Hepatocyte (in vitro differentiated cells): ENCODE measurements at regions not wholly inside any gene's neighbourhood (a gene's known extent, or its start where the extent isn't known, plus 50 kb on each side); places are given as distances from the start of the nearest gene placed in this dataset.

Experiments
- DNase-seq: peaks from one replicate; pipeline ENCODE4 v3.0.0-alpha.2; 2016; ENCODE audit warnings: low spot score
- H2AFZ ChIP-seq: fragments of 200-600 bp; sonication (generic); 2 replicates; pipeline ENCODE4 v1.6.0; 2016; ENCODE audit warnings: antibody characterized with exemption, mild to moderate bottlenecking
- H3K27ac ChIP-seq: fragments of 200-600 bp; sonication (generic); 2 replicates; pipeline ENCODE4 v1.5.1; 2016; ENCODE audit warnings: mild to moderate bottlenecking
- H3K27me3 ChIP-seq: fragments of 200-600 bp; sonication (generic); 2 replicates; pipeline ENCODE4 v1.6.1; 2016
- H3K36me3 ChIP-seq: fragments of 200-600 bp; sonication (generic); replicated peaks from 2 replicates; pipeline ENCODE4 v1.5.1; 2016; ENCODE audit warnings: low read depth; ENCODE audit not compliant: insufficient read depth
- H3K4me1 ChIP-seq: fragments of 200-600 bp; sonication (generic); 2 replicates; pipeline ENCODE4 v1.5.1; 2016; ENCODE audit warnings: mild to moderate bottlenecking, moderate library complexity; ENCODE audit not compliant: insufficient read depth
- H3K4me2 ChIP-seq: fragments of 200-600 bp; sonication (generic); 2 replicates; pipeline ENCODE4 v1.6.0; 2016
- H3K4me3 ChIP-seq: fragments of 200-600 bp; sonication (generic); 2 replicates; pipeline ENCODE4 v1.5.1; 2016; ENCODE audit warnings: mild to moderate bottlenecking
- H3K79me2 ChIP-seq: fragments of 200-600 bp; sonication (generic); 2 replicates; pipeline ENCODE4 v1.6.0; 2017; ENCODE audit warnings: mild to moderate bottlenecking
- H3K9me2 ChIP-seq: fragments of 200-600 bp; sonication (generic); replicated peaks from 2 replicates; pipeline ENCODE4 v1.6.0; 2017; ENCODE audit warnings: mild to moderate bottlenecking; ENCODE audit not compliant: insufficient read depth
- H3K9me3 ChIP-seq: fragments of 200-600 bp; sonication (generic); 2 replicates; pipeline ENCODE4 v1.5.1; 2016; ENCODE audit warnings: low read depth, mild to moderate bottlenecking
- H4K20me1 ChIP-seq: fragments of 200-600 bp; sonication (generic); 2 replicates; pipeline ENCODE4 v1.6.0; 2016; ENCODE audit warnings: mild to moderate bottlenecking; ENCODE audit not compliant: insufficient read depth, poor library complexity, severe bottlenecking
- EZH2 ChIP-seq: fragments of 200-600 bp; sonication (generic); IDR thresholded peaks from 2 replicates; pipeline ENCODE4 v1.6.1; 2016; ENCODE audit warnings: antibody characterized with exemption, mild to moderate bottlenecking, borderline replicate concordance
- EZH2phosphoT487 ChIP-seq: fragments of 200-600 bp; sonication (generic); IDR thresholded peaks from one replicate; pipeline ENCODE4 v1.6.1; 2018; ENCODE audit warnings: antibody characterized with exemption, mild to moderate bottlenecking, low read depth, moderate library complexity; ENCODE audit not compliant: unreplicated experiment, severe bottlenecking
- WGBS: methylation state at CpG from one replicate; pipeline ENCODE4 v1.1.6; 2016; ENCODE audit warnings: low lambda C conversion rate; ENCODE audit errors: missing lambda C conversion rate; 5-methylcytosine and 5-hydroxymethylcytosine counted together
- TF ChIP-seq, protein P1 (sequence below): fragments of 200-600 bp; sonication (generic); IDR thresholded peaks from 2 replicates; pipeline ENCODE4 v1.5.1; 2016; ENCODE audit warnings: antibody characterized with exemption, mild to moderate bottlenecking; ENCODE audit not compliant: poor library complexity

DNA sequence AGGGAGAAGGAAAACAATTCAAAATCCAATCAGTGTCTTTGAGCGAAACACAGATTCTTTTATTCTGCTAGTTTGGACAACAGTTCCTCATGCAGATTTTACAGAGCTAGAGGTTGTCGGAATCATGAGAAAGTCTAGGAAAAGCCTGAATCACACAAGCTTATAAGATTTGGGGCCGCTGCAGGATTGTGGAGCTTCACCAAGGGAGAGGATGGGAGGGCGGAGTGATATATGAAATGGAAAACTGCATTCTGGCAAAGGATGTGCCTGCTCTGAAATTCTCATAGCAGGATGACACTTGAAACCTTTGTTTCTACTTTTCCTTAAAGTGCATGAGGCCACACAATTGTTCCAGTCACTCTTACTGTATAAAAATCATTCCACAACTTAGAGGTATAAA, 134.3 kb downstream of the OR2K2 start:
- Histone ChIP-seq H4K20me1 (no peaks in the 10 kb centered on the region), H3K4me2 (no peak overlapping the region), H3K9me2 (no peaks in the 10 kb centered on the region), H2AFZ (no peak overlapping the region), H3K4me1 (no peaks in the 10 kb centered on the region), H3K27me3 (no peaks in the 10 kb centered on the region), H3K27ac (no peak overlapping the region), H3K79me2 (no peaks in the 10 kb centered on the region), H3K36me3 (no peaks in the 10 kb centered on the region), H3K4me3 (no peak overlapping the region), H3K9me3 (no peaks in the 10 kb centered on the region)
- TF ChIP-seq, protein P1, sequence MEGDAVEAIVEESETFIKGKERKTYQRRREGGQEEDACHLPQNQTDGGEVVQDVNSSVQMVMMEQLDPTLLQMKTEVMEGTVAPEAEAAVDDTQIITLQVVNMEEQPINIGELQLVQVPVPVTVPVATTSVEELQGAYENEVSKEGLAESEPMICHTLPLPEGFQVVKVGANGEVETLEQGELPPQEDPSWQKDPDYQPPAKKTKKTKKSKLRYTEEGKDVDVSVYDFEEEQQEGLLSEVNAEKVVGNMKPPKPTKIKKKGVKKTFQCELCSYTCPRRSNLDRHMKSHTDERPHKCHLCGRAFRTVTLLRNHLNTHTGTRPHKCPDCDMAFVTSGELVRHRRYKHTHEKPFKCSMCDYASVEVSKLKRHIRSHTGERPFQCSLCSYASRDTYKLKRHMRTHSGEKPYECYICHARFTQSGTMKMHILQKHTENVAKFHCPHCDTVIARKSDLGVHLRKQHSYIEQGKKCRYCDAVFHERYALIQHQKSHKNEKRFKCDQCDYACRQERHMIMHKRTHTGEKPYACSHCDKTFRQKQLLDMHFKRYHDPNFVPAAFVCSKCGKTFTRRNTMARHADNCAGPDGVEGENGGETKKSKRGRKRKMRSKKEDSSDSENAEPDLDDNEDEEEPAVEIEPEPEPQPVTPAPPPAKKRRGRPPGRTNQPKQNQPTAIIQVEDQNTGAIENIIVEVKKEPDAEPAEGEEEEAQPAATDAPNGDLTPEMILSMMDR, result no peak
- no peak for TF ChIP-seq EZH2phosphoT487
- TF ChIP-seq EZH2, result no peak
- WGBS, result 84% methylated on average over 4 of the region's 4 CpGs
- DNase-seq, result no peak

DNA sequence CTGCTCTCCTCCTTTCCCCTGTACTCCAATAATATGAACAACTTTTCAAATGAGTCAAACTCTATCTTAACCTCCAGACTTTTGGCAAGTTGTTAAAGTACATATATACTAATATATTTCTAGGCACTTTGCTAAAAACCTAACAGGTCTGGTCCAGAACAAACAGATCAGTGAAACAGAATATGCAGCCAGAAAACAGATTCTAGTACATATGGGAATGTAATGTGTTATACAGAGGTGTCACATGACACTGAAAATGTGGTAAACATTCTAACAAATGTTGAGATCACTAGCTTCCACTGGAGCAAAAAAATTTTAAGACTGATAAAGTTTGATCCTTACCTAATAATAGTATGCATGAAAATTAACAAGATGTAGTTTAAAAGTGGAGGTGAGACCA, 136.9 kb downstream of the OR2K2 start:
- Histone ChIP-seq H3K4me3 (no peak overlapping the region), H3K27me3 (no peaks in the 10 kb centered on the region), H3K27ac (no peak overlapping the region), H3K79me2 (no peaks in the 10 kb centered on the region), H2AFZ (no peak overlapping the region), H4K20me1 (no peaks in the 10 kb centered on the region), H3K9me2 (no peaks in the 10 kb centered on the region), H3K4me2 (no peak overlapping the region), H3K4me1 (no peaks in the 10 kb centered on the region), H3K9me3 (no peaks in the 10 kb centered on the region), H3K36me3 (no peaks in the 10 kb centered on the region)
- no peak for DNase-seq
- TF ChIP-seq EZH2, result no peak
- TF ChIP-seq, protein P1, result no peak
- TF ChIP-seq EZH2phosphoT487, result no peak

DNA sequence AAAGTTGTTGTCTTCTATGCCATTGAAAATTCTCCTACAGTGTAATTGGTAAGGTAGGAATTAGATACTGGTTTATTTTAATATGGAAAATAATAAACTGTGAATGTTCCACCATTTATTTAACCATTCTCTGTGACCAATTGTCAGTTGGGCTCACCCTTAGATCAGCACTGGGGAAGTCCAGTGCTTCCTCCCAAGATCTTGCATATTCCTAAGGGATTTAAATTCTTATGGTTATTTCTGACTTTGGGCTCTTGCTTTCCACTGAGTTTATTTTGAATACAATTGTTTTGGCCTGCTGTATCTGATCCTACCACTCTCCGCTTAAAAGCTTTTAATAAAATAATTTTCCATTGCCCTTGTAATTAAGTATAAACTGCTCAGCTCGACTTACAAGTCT, 137.4 kb downstream of the OR2K2 start:
- no peaks in the 10 kb centered on the region for H3K9me3 ChIP-seq
- no peaks in the 10 kb centered on the region for H4K20me1 ChIP-seq
- WGBS, result 58% methylated on average over 2 of the region's 2 CpGs
- H3K36me3 ChIP-seq, result no peaks in the 10 kb centered on the region
- no peak overlapping the region for H3K27ac ChIP-seq
- no peak for DNase-seq
- H3K9me2 ChIP-seq, result no peaks in the 10 kb centered on the region
- H3K79me2 ChIP-seq, result no peaks in the 10 kb centered on the region
- no peak overlapping the region for H2AFZ ChIP-seq
- H3K27me3 ChIP-seq, result no peaks in the 10 kb centered on the region
- H3K4me1 ChIP-seq, result no peaks in the 10 kb centered on the region
- TF ChIP-seq, protein P1, result no peak
- TF ChIP-seq EZH2phosphoT487, result no peak
- TF ChIP-seq EZH2, result no peak
- H3K4me3 ChIP-seq, result no peak overlapping the region
- H3K4me2 ChIP-seq, result no peak overlapping the region

DNA sequence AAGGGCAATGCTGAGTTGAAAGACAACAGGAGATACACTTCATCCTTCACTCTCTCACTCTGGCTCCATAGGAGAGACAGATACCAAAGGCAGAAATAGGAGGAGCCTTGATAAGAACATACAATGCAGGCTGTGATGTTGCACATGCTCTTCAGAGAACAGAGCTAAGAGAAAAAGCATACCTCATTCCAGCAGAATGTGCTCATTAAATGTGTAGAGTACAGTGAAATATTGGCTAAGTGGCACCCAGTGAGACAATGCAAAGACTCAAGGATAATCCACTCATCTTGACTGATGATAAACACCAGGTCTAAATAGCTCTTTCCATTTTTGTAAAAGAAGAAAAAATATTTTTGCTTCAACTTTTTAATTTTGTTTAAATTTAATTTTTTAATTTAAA, 139.7 kb downstream of the OR2K2 start:
- Histone ChIP-seq H3K27ac (no peak overlapping the region), H3K79me2 (no peaks in the 10 kb centered on the region), H3K4me3 (no peak overlapping the region), H3K4me1 (no peaks in the 10 kb centered on the region), H2AFZ (no peak overlapping the region), H3K27me3 (no peaks in the 10 kb centered on the region), H3K9me2 (no peaks in the 10 kb centered on the region), H3K9me3 (no peaks in the 10 kb centered on the region), H4K20me1 (no peaks in the 10 kb centered on the region), H3K4me2 (no peak overlapping the region), H3K36me3 (no peaks in the 10 kb centered on the region)
- TF ChIP-seq EZH2phosphoT487, result no peak
- TF ChIP-seq, protein P1, result no peak
- no peak for TF ChIP-seq EZH2
- DNase-seq, result no peak
